H1 (cell line): ENCODE measurements at regions not wholly inside any gene's neighbourhood (a gene's known extent, or its start where the extent isn't known, plus 50 kb on each side); places are given as distances from the start of the nearest gene placed in this dataset.
A peak's percentile ranks its signal among the peaks of the same experiment; 100 is the strongest.

Experiments used
- CTCF ChIA-PET: fragments of 300-600 bp; sonication (Branson Sonifier 250); formaldehyde crosslinking; loops from one replicate; lab custom pipeline; 2021; ENCODE audit not compliant: partially characterized antibody; lab: Charles Lee
- POLR2A ChIA-PET: fragments of 300-600 bp; sonication (Branson Sonifier 250); formaldehyde crosslinking; loops from one replicate; lab custom pipeline; 2021; ENCODE audit warnings: inconsistent platforms; ENCODE audit not compliant: partially characterized antibody; lab: Charles Lee
- DNase-seq, 2 experiments: peaks; one replicate each; pipeline versions ENCODE4 v3.0.0 to v3.0.0-alpha.2; 2010 to 2022; ENCODE audit warnings: low spot score in 2 of 2, low read depth in 1 of 2, mixed read lengths in 1 of 2
- FAIRE-seq: peaks from 2 replicates; lab custom pipeline; 2011; peaks lifted over from hg19 to GRCh38; lab: Jason Lieb, UNC
- H2AFZ ChIP-seq: 2 replicates; pipeline ENCODE4 v1.8.1; 2012; ENCODE audit warnings: low read length, inconsistent platforms
- H2AK5ac ChIP-seq: 2 replicates; pipeline ENCODE4 v1.6.1; 2013; ENCODE audit warnings: low read depth, low read length
- H2BK120ac ChIP-seq: replicated peaks from 2 replicates; pipeline ENCODE3; 2013; ENCODE audit warnings: low read depth, low read length, inconsistent platforms
- H2BK12ac ChIP-seq: 2 replicates; pipeline ENCODE4 v1.6.1; 2013; ENCODE audit warnings: low read depth, low read length
- H2BK15ac ChIP-seq: 2 replicates; pipeline ENCODE4 v1.6.1; 2013; ENCODE audit warnings: low read length
- H2BK20ac ChIP-seq: 2 replicates; pipeline ENCODE4 v1.6.1; 2013; ENCODE audit warnings: low read length
- H2BK5ac ChIP-seq: 2 replicates; pipeline ENCODE4 v1.6.1; 2013; ENCODE audit warnings: low read depth, low read length
- H3K14ac ChIP-seq: 2 replicates; pipeline ENCODE4 v1.6.1; 2013; ENCODE audit warnings: inconsistent platforms; ENCODE audit not compliant: insufficient read length
- H3K18ac ChIP-seq: 2 replicates; pipeline ENCODE4 v1.6.1; 2013; ENCODE audit warnings: low read length; ENCODE audit errors: extremely low read depth
- H3K23ac ChIP-seq: 2 replicates; pipeline ENCODE4 v1.6.1; 2013; ENCODE audit warnings: inconsistent platforms; ENCODE audit not compliant: insufficient read length
- H3K23me2 ChIP-seq: 2 replicates; pipeline ENCODE4 v1.6.1; 2013; ENCODE audit warnings: low read depth, low read length
- H3K27ac ChIP-seq: 2 replicates; pipeline ENCODE4 v1.6.1; 2011; ENCODE audit warnings: low read depth, low read length, inconsistent platforms
- H3K27me3 ChIP-seq, 4 experiments: replicated peaks in 1 of 4; 1 replicate in 1 of 4; 2 replicates in 3 of 4; pipeline versions ENCODE4 v1.6.1 to v1.8.1; 2011 to 2013; ENCODE audit warnings: low read length in 3 of 4, mild to moderate bottlenecking in 3 of 4, inconsistent platforms in 2 of 4, mixed read lengths in 2 of 4, moderate library complexity in 1 of 4; ENCODE audit not compliant: control insufficient read depth in 3 of 4, insufficient read depth in 3 of 4; ENCODE audit errors: extremely low read depth in 1 of 4
- H3K36me3 ChIP-seq, 4 experiments: 2 replicates each; pipeline versions ENCODE4 v1.6.1 to v1.8.1; 2011 to 2013; ENCODE audit warnings: mild to moderate bottlenecking in 4 of 4, low read length in 3 of 4, moderate library complexity in 2 of 4, control low read depth in 1 of 4, inconsistent platforms in 1 of 4; ENCODE audit not compliant: insufficient read depth in 4 of 4, control insufficient read depth in 2 of 4
- H3K4ac ChIP-seq: replicated peaks from 2 replicates; pipeline ENCODE3; 2013; ENCODE audit warnings: low read length, low read depth, mixed read lengths, inconsistent platforms; ENCODE audit not compliant: insufficient read length
- H3K4me1 ChIP-seq, 4 experiments: replicated peaks in 1 of 4; 1 replicate in 1 of 4; 2 replicates in 3 of 4; pipeline versions ENCODE4 v1.6.1 to v1.8.1; 2011 to 2013; ENCODE audit warnings: low read length in 3 of 4, inconsistent platforms in 2 of 4, mixed read lengths in 1 of 4; ENCODE audit not compliant: insufficient read depth in 4 of 4, control insufficient read depth in 3 of 4
- H3K4me2 ChIP-seq, 2 experiments: 2 replicates each; pipeline versions ENCODE4 v1.6.1 to v1.8.1; 2011 to 2013; ENCODE audit warnings: low read depth in 2 of 2, low read length in 2 of 2, control low read depth in 1 of 2, inconsistent platforms in 1 of 2, mild to moderate bottlenecking in 1 of 2; ENCODE audit not compliant: insufficient read depth in 1 of 2
- H3K4me3 ChIP-seq, 4 experiments: fragments of 200-600, 300-600 bp in 1 of 4; sonication (generic), shearing (Covaris generic), sonication (Bioruptor Twin) in 1 of 4; 2 replicates each; pipeline versions ENCODE4 v1.5.1 to v1.8.1; 2011 to 2016; ENCODE audit warnings: low read length in 4 of 4, low read depth in 3 of 4, control low read depth in 2 of 4, inconsistent platforms in 2 of 4, mild to moderate bottlenecking in 2 of 4, mixed read lengths in 1 of 4, moderate library complexity in 1 of 4; ENCODE audit not compliant: insufficient read depth in 2 of 4; ENCODE audit errors: extremely low read depth in 1 of 4
- H3K56ac ChIP-seq: replicated peaks from 2 replicates; pipeline ENCODE3; 2013; ENCODE audit warnings: low read depth, mild to moderate bottlenecking, mixed read lengths, low read length, inconsistent platforms; ENCODE audit not compliant: insufficient read length
- H3K79me1 ChIP-seq: 2 replicates; pipeline ENCODE4 v1.6.1; 2013; ENCODE audit warnings: low read depth, low read length, control low read depth
- H3K79me2 ChIP-seq, 2 experiments: 2 replicates each; pipeline versions ENCODE4 v1.6.1 to v1.8.1; 2012 to 2013; ENCODE audit warnings: low read length in 2 of 2, mild to moderate bottlenecking in 2 of 2, inconsistent platforms in 1 of 2; ENCODE audit not compliant: insufficient read depth in 2 of 2, control insufficient read depth in 1 of 2
- H3K9ac ChIP-seq, 4 experiments: replicated peaks in 1 of 4; 1 replicate in 1 of 4; 2 replicates in 3 of 4; pipeline versions ENCODE4 v1.6.1 to v1.8.1; 2011 to 2013; ENCODE audit warnings: low read depth in 3 of 4, low read length in 3 of 4, control low read depth in 2 of 4, mild to moderate bottlenecking in 2 of 4, moderate library complexity in 2 of 4, inconsistent platforms in 1 of 4; ENCODE audit errors: extremely low read depth in 1 of 4
- H3K9me3 ChIP-seq, 2 experiments: 2 replicates each; pipeline versions ENCODE4 v1.6.1 to v1.8.1; 2012 to 2013; ENCODE audit warnings: mild to moderate bottlenecking in 2 of 2, moderate library complexity in 2 of 2, control low read depth in 1 of 2, inconsistent platforms in 1 of 2, low read depth in 1 of 2, low read length in 1 of 2, mixed read lengths in 1 of 2; ENCODE audit not compliant: insufficient read depth in 2 of 2
- H4K20me1 ChIP-seq, 2 experiments: replicated peaks in 1 of 2; 2 replicates each; pipeline versions ENCODE3 to v1.8.1; 2011 to 2013; ENCODE audit warnings: inconsistent platforms in 2 of 2, low read length in 2 of 2, mild to moderate bottlenecking in 1 of 2; ENCODE audit not compliant: insufficient read depth in 2 of 2, control insufficient read depth in 1 of 2
- H4K5ac ChIP-seq: 2 replicates; pipeline ENCODE4 v1.6.1; 2013; ENCODE audit warnings: low read length, low read depth, mixed read lengths, inconsistent platforms; ENCODE audit not compliant: insufficient read length
- H4K8ac ChIP-seq: 2 replicates; pipeline ENCODE4 v1.8.0; 2013; ENCODE audit warnings: mild to moderate bottlenecking, moderate library complexity, low read length, inconsistent platforms; ENCODE audit not compliant: insufficient read depth; ENCODE audit errors: extremely low read depth
- H4K91ac ChIP-seq: replicated peaks from 2 replicates; pipeline ENCODE3; 2013; ENCODE audit warnings: low read length, mixed read lengths, inconsistent platforms; ENCODE audit not compliant: insufficient read length
- CBX8 ChIP-seq: fragments of 300-800, 300-1000 bp; sonication (generic); IDR thresholded peaks from 2 replicates; pipeline ENCODE4 v1.7.1; 2016; ENCODE audit warnings: low read depth, low read length, borderline replicate concordance
- CTCF ChIP-seq, 3 experiments: IDR thresholded peaks; 1 replicate in 2 of 3; 2 replicates in 1 of 3; pipeline versions ENCODE4 v1.5.1 to v1.6.1; 2011; ENCODE audit warnings: low read length in 3 of 3, mild to moderate bottlenecking in 3 of 3, inconsistent platforms in 2 of 3, low read depth in 1 of 3, moderate library complexity in 1 of 3; ENCODE audit not compliant: insufficient read depth in 1 of 3; ENCODE audit errors: control extremely low read depth in 1 of 3
- RAD21 ChIP-seq, 2 experiments: IDR thresholded peaks in 1 of 2; conservative IDR thresholded peaks in 1 of 2; 2 replicates each; pipeline ENCODE4 v1.6.1; 2011; ENCODE audit warnings: low read depth in 2 of 2, low read length in 2 of 2, improper control_type of control experiment in 1 of 2, inconsistent platforms in 1 of 2, mild to moderate bottlenecking in 1 of 2, moderate library complexity in 1 of 2
- YY1 ChIP-seq: IDR thresholded peaks from 2 replicates; pipeline ENCODE4 v1.6.1; 2011; ENCODE audit warnings: low read depth, mild to moderate bottlenecking, low read length
- WGBS, 2 experiments: shearing (Covaris generic) in 1 of 2; methylation state at CpG; one replicate each; pipeline versions ENCODE4 v1.1.6 to v1.1.7; 2013 to 2015; ENCODE audit warnings: low lambda C conversion rate in 2 of 2, mixed read lengths in 2 of 2, inconsistent platforms in 1 of 2, low coverage in 1 of 2, missing lambda C conversion rate in 1 of 2; ENCODE audit not compliant: insufficient replicate concordance in 2 of 2, insufficient coverage in 1 of 2, insufficient read length in 1 of 2; ENCODE audit errors: extremely low coverage in 1 of 2, missing lambda C conversion rate in 1 of 2; 5-methylcytosine and 5-hydroxymethylcytosine counted together

- H3K23ac ChIP-seq = no peak overlapping the region
Observed at GRCh38 chr3:147119989-147120388, 286.4 kb downstream of the ZIC4 start.

More at GRCh38 chr3:147119989-147120388, 286.4 kb downstream of the ZIC4 start:
- Histone ChIP-seq H3K4ac (no peak overlapping the region), H3K18ac (no peak overlapping the region), H3K23me2 (no peaks in the 10 kb centered on the region), H3K79me1 (no peaks in the 10 kb centered on the region), H3K4me2 (no peak overlapping the region), H3K79me2 (no peaks in the 10 kb centered on the region), H3K9me3 (no peaks in the 10 kb centered on the region), H2BK120ac (no peak overlapping the region), H3K4me1 (no peaks in the 10 kb centered on the region), H3K27me3 (no peaks in the 10 kb centered on the region), H2AK5ac (no peak overlapping the region), H3K14ac (no peak overlapping the region), H4K5ac (no peak overlapping the region), H2BK20ac (no peak overlapping the region), H3K9ac (no peak overlapping the region), H2AFZ (no peak overlapping the region), H3K4me3 (no peak overlapping the region), H2BK15ac (no peak overlapping the region), H4K20me1 (no peaks in the 10 kb centered on the region), H4K8ac (no peak overlapping the region), H3K27ac (no peak overlapping the region), H3K36me3 (no peaks in the 10 kb centered on the region), H4K91ac (no peak overlapping the region), H2BK5ac (no peak overlapping the region), H2BK12ac (no peak overlapping the region), H3K56ac (no peak overlapping the region)
- POLR2A ChIA-PET = no interaction called here
- FAIRE-seq (no peak), DNase-seq (no peak)
- CTCF ChIA-PET = interaction anchor here (0.6 to 3.0 kb wide), 24 partner anchors 9 to 1037 kb away, joined by 3 to 15 read pairs (median 3); no protein-coding TSS in a partner anchor
- TF ChIP-seq CTCF (IDR thresholded peaks at IDR 0.05; ENCODE audit: control extremely low read depth in 1 of 3, insufficient read depth in 1 of 3, low read depth in 1 of 3, low read length in 3 of 3) (peak in 1 of 3 experiments; percentile 33; a peak in 2 of 4 replicates), YY1 (no peak), CBX8 (no peak), RAD21 (IDR thresholded peaks at IDR 0.05 in 1 of 2, conservative IDR thresholded peaks at IDR 0.05 in 1 of 2; ENCODE audit: low read depth in 2 of 2, low read length in 2 of 2) (peak; percentile 58 to 69)
- 48% methylated on average over 4 of the region's 4 CpGs; no CpG with 5 or more reads in 1 of the 2 experiments for WGBS, 2 experiments
